Loucy (cell line): ENCODE measurements at regions not wholly inside any gene's neighbourhood (a gene's known extent, or its start where the extent isn't known, plus 50 kb on each side); places are given as distances from the start of the nearest gene placed in this dataset.

Experiments used
- H2AFZ ChIP-seq: fragments of 200-600 bp; sonication (generic); 2 replicates; pipeline ENCODE4 v1.6.0; 2016; ENCODE audit warnings: antibody characterized with exemption, mild to moderate bottlenecking, low read length, moderate library complexity
- H3F3A ChIP-seq: fragments of 200-600 bp; 2 replicates; pipeline ENCODE4 v1.6.0; 2016; ENCODE audit warnings: antibody characterized with exemption, low read depth, mild to moderate bottlenecking
- H3K27me3 ChIP-seq: fragments of 200-600 bp; sonication (generic); 2 replicates; pipeline ENCODE4 v1.6.1; 2014; ENCODE audit warnings: low read length, mild to moderate bottlenecking; ENCODE audit not compliant: insufficient read depth, poor library complexity, severe bottlenecking
- H3K36me3 ChIP-seq: fragments of 200-600 bp; sonication (generic); 2 replicates; pipeline ENCODE4 v1.6.1; 2016; ENCODE audit warnings: low read length; ENCODE audit not compliant: insufficient read depth
- H3K4me1 ChIP-seq: fragments of 200-600 bp; sonication (generic); 2 replicates; pipeline ENCODE4 v1.5.1; 2014; ENCODE audit warnings: low read length, mild to moderate bottlenecking; ENCODE audit not compliant: insufficient read depth, poor library complexity, severe bottlenecking
- H3K4me2 ChIP-seq: fragments of 200-600 bp; sonication (generic); 2 replicates; pipeline ENCODE4 v1.6.0; 2014; ENCODE audit warnings: antibody characterized with exemption, low read length, low read depth, mild to moderate bottlenecking; ENCODE audit not compliant: poor library complexity, severe bottlenecking
- H3K4me3 ChIP-seq: fragments of 200-600 bp; sonication (generic); 2 replicates; pipeline ENCODE4 v1.5.1; 2014; ENCODE audit warnings: low read length, mild to moderate bottlenecking, mixed read lengths; ENCODE audit not compliant: poor library complexity, severe bottlenecking
- H3K79me2 ChIP-seq: fragments of 200-600 bp; sonication (generic); 2 replicates; pipeline ENCODE4 v1.6.1; 2014; ENCODE audit warnings: low read length; ENCODE audit not compliant: insufficient read depth
- H3K9ac ChIP-seq: fragments of 200-600 bp; sonication (generic); 2 replicates; pipeline ENCODE4 v1.6.0; 2014; ENCODE audit warnings: mild to moderate bottlenecking, low read depth, low read length, moderate library complexity; ENCODE audit not compliant: poor library complexity, severe bottlenecking
- H3K9me2 ChIP-seq: fragments of 200-600 bp; sonication (generic); replicated peaks from 2 replicates; pipeline ENCODE4 v1.6.1; 2016; ENCODE audit warnings: low read depth, low read length, mixed read lengths
- H3K9me3 ChIP-seq: fragments of 200-600 bp; sonication (generic); 2 replicates; pipeline ENCODE4 v1.6.1; 2014; ENCODE audit warnings: mild to moderate bottlenecking, antibody characterized with exemption, low read length, low read depth; ENCODE audit not compliant: insufficient read depth
- H4K20me1 ChIP-seq: fragments of 200-600 bp; sonication (generic); 2 replicates; pipeline ENCODE4 v1.6.0; 2014; ENCODE audit warnings: antibody characterized with exemption, low read length, mild to moderate bottlenecking; ENCODE audit not compliant: insufficient read depth, poor library complexity, severe bottlenecking
- EZH2phosphoT487 ChIP-seq: fragments of 200-600 bp; IDR thresholded peaks from 2 replicates; pipeline ENCODE4 v1.6.1; 2018; ENCODE audit warnings: antibody characterized with exemption, mild to moderate bottlenecking, moderate library complexity, borderline replicate concordance
- TF ChIP-seq, protein P1 (sequence below): fragments of 200-600 bp; sonication (generic); conservative IDR thresholded peaks from 2 replicates; pipeline ENCODE4 v1.5.1; 2014; ENCODE audit warnings: mild to moderate bottlenecking, antibody characterized with exemption, low read length

- H3K9me3 ChIP-seq, result no peaks in the 10 kb centered on the region
- H3K36me3 ChIP-seq, result no peaks in the 10 kb centered on the region
- no peaks in the 10 kb centered on the region for H3K79me2 ChIP-seq
- H3K9ac ChIP-seq, result no peak overlapping the region
- no peaks in the 10 kb centered on the region for H3K9me2 ChIP-seq
- H3K4me3 ChIP-seq, result no peak overlapping the region
- no peaks in the 10 kb centered on the region for H4K20me1 ChIP-seq
- H3K4me1 ChIP-seq, result no peaks in the 10 kb centered on the region
- H3F3A ChIP-seq, result no peaks in the 10 kb centered on the region
- TF ChIP-seq, protein P1, sequence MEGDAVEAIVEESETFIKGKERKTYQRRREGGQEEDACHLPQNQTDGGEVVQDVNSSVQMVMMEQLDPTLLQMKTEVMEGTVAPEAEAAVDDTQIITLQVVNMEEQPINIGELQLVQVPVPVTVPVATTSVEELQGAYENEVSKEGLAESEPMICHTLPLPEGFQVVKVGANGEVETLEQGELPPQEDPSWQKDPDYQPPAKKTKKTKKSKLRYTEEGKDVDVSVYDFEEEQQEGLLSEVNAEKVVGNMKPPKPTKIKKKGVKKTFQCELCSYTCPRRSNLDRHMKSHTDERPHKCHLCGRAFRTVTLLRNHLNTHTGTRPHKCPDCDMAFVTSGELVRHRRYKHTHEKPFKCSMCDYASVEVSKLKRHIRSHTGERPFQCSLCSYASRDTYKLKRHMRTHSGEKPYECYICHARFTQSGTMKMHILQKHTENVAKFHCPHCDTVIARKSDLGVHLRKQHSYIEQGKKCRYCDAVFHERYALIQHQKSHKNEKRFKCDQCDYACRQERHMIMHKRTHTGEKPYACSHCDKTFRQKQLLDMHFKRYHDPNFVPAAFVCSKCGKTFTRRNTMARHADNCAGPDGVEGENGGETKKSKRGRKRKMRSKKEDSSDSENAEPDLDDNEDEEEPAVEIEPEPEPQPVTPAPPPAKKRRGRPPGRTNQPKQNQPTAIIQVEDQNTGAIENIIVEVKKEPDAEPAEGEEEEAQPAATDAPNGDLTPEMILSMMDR, result no peak
- TF ChIP-seq EZH2phosphoT487, result no peak
- H2AFZ ChIP-seq, result no peak overlapping the region
- no peaks in the 10 kb centered on the region for H3K27me3 ChIP-seq
- H3K4me2 ChIP-seq, result no peak overlapping the region
Observed at GRCh38 chrX:22325096-22325495, 52.4 kb downstream of the CBLL2 start.

DNA sequence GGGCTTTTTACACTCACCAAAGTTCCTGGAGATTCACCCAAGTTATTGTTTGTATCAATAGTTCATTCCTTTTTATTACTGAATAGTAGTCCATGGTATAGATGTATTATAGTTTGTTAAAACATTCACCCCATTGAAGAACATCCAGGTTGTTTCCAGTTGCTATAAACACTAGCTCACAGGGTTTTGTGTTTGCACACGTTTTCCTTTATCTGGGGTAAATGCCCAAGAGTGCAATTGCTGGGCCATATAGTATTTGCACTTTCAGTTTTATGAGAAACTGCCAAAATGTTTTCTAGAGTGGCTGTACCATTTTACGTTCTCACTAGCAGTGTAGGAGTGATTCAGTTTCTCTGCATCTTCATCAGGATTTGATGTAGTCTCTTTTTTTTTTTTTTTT, 57.1 kb downstream of the CBLL2 start:
- H3F3A ChIP-seq, result no peaks in the 10 kb centered on the region
- H3K9me2 ChIP-seq, result no peaks in the 10 kb centered on the region
- TF ChIP-seq, protein P1, result no peak
- TF ChIP-seq EZH2phosphoT487, result no peak
- no peaks in the 10 kb centered on the region for H3K36me3 ChIP-seq
- H3K79me2 ChIP-seq, result no peaks in the 10 kb centered on the region
- no peak overlapping the region for H3K4me3 ChIP-seq
- no peaks in the 10 kb centered on the region for H4K20me1 ChIP-seq
- no peaks in the 10 kb centered on the region for H3K4me1 ChIP-seq
- no peaks in the 10 kb centered on the region for H3K9me3 ChIP-seq
- H3K27me3 ChIP-seq, result no peaks in the 10 kb centered on the region
- no peak overlapping the region for H3K4me2 ChIP-seq
- no peak overlapping the region for H3K9ac ChIP-seq
- H2AFZ ChIP-seq, result no peak overlapping the region

DNA sequence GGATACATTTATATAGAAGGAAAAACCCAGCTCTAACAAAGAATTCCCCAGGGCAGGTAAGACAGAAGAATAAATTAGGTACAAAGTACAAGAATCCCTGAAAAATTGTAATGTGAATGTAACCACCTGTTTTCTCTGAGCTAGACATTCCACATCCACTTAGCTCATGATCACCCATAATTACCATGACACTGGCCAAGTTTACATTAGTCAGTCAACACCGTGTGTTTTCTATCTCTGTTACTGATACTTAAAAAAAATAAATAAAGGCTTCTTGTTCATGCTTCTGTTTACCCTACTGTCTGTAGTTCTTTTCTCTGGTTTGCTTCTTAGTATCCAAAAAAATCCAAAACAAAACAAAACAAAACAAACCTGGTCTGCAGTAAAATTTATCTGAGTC, 66.0 kb downstream of the CBLL2 start:
- H3K79me2 ChIP-seq, result no peaks in the 10 kb centered on the region
- no peak overlapping the region for H2AFZ ChIP-seq
- no peaks in the 10 kb centered on the region for H3K27me3 ChIP-seq
- no peaks in the 10 kb centered on the region for H3F3A ChIP-seq
- H3K9ac ChIP-seq, result no peak overlapping the region
- no peak overlapping the region for H3K4me3 ChIP-seq
- no peak overlapping the region for H3K4me2 ChIP-seq
- H3K9me3 ChIP-seq, result no peaks in the 10 kb centered on the region
- TF ChIP-seq EZH2phosphoT487, result no peak
- TF ChIP-seq, protein P1, result no peak
- H3K9me2 ChIP-seq, result no peaks in the 10 kb centered on the region
- H4K20me1 ChIP-seq, result no peaks in the 10 kb centered on the region
- H3K4me1 ChIP-seq, result no peaks in the 10 kb centered on the region
- H3K36me3 ChIP-seq, result no peaks in the 10 kb centered on the region
